Neural crest cell (in vitro differentiated cells): ENCODE measurements at regions not wholly inside any gene's neighbourhood (a gene's known extent, or its start where the extent isn't known, plus 50 kb on each side); places are given as distances from the start of the nearest gene placed in this dataset.

Experiments used
- DNase-seq: peaks from one replicate; pipeline ENCODE4 v3.0.0; 2021; ENCODE audit warnings: low read depth, mixed read lengths, low spot score
- H3K27ac Mint-ChIP-seq: one replicate; pipeline ENCODE4 v1.8.0; 2021; ENCODE audit warnings: mild to moderate bottlenecking, mixed read lengths; ENCODE audit not compliant: unreplicated experiment
- H3K27me3 Mint-ChIP-seq: 2 replicates; pipeline ENCODE4 v1.8.0; 2021; ENCODE audit warnings: low read depth, mild to moderate bottlenecking, mixed read lengths
- H3K36me3 Mint-ChIP-seq: 2 replicates; pipeline ENCODE4 v1.8.0; 2021; ENCODE audit warnings: low read depth, mild to moderate bottlenecking, mixed read lengths
- H3K4me1 Mint-ChIP-seq: 2 replicates; pipeline ENCODE4 v1.8.0; 2021; ENCODE audit warnings: mixed read lengths
- H3K4me3 Mint-ChIP-seq: one replicate; pipeline ENCODE4 v1.8.0; 2021; ENCODE audit warnings: mild to moderate bottlenecking, mixed read lengths
- H3K9me3 Mint-ChIP-seq: 2 replicates; pipeline ENCODE4 v1.8.0; 2021; ENCODE audit warnings: mixed read lengths
- CTCF ChIP-seq: fragments of 200-600 bp; sonication (generic); conservative IDR thresholded peaks from 2 replicates; pipeline ENCODE4 v1.5.0; 2021; ENCODE audit warnings: antibody characterized with exemption, mild to moderate bottlenecking

- no peak for DNase-seq
- Mint-ChIP-seq H3K27ac (no peak overlapping the region), H3K27me3 (no peaks in the 10 kb centered on the region), H3K9me3 (peaks cover 5% of the 10 kb centered on the region), H3K4me1 (peaks cover 23% of the 10 kb centered on the region), H3K4me3 (no peak overlapping the region), H3K36me3 (no peaks in the 10 kb centered on the region)
- no peak for TF ChIP-seq CTCF
Measured at GRCh38 chr9:79984429-79985067, 412.8 kb downstream of the TLE4 start.

DNA sequence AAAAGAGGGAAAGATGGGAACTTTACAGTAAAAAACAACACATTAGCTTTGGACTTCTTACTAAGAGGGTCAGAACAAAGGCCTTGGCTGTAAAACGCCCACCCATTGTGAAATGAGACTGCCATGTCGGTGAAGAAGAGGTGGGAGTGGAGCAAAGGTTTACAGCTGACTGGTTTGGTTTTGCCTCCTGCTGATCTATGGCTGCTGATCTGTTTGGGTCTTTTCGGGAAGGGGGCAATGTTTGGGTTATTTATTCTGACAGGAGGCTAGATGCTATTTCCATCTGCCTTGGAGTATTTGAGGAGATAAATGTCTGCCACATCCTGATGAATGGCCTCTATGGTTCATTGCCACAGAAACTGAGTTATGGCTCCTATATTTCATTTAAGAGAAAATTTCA, 408.7 kb downstream of the TLE4 start:
- no peak overlapping the region for H3K4me3 Mint-ChIP-seq
- H3K27me3 Mint-ChIP-seq: no peaks in the 10 kb centered on the region
- peaks cover 5% of the 10 kb centered on the region for H3K9me3 Mint-ChIP-seq
- no peak overlapping the region for H3K27ac Mint-ChIP-seq
- H3K4me1 Mint-ChIP-seq: peaks cover 41% of the 10 kb centered on the region
- no peak for TF ChIP-seq CTCF
- H3K36me3 Mint-ChIP-seq: no peaks in the 10 kb centered on the region
- DNase-seq: no peak

DNA sequence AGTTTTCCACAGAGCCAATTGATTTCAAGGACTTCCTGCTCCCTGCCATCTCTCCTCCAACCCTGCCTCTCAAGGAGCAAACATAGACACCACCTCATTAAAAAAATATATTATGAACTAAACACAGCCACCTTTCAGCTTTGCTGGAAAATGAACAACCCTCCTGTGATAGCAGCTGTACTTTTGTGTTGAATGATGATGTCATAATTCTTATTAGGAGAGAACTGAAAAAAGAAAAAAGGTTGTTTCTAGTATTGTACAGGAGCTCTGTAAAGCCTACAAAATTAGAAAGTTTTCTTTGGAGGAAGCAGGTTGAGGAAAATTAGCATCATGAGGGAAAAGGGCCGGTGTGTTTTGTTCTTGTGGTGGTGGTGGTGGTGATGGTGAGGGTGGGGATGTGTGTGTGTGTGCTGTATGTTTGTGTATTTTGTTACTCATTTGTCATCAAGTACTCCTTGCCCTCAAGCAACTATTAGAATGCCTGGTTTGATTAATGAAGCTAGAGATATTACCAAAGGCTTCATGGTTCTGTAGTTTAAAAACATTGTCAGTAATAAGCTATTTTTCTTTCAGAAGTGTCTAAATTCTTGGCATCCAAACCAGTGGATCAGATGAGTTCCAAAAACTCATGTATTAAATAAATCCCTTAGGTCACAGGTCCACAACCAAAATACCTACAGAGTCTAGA, 405.9 kb downstream of the TLE4 start:
- Mint-ChIP-seq H3K36me3 (no peaks in the 10 kb centered on the region), H3K9me3 (peaks cover 2% of the 10 kb centered on the region), H3K4me3 (no peak overlapping the region), H3K27me3 (no peaks in the 10 kb centered on the region), H3K4me1 (peaks cover 41% of the 10 kb centered on the region), H3K27ac (no peak overlapping the region)
- DNase-seq: no peak
- no peak for TF ChIP-seq CTCF

- peaks cover 41% of the 10 kb centered on the region for H3K4me1 Mint-ChIP-seq
Measured at GRCh38 chr9:79977074-79977435, 405.3 kb downstream of the TLE4 start.

More at GRCh38 chr9:79977074-79977435, 405.3 kb downstream of the TLE4 start:
- Mint-ChIP-seq H3K27me3 (no peaks in the 10 kb centered on the region), H3K27ac (no peak overlapping the region), H3K4me3 (no peak overlapping the region), H3K36me3 (no peaks in the 10 kb centered on the region), H3K9me3 (peaks cover 2% of the 10 kb centered on the region)
- no peak for DNase-seq
- TF ChIP-seq CTCF: no peak
